AG04449 (cell line): ENCODE measurements at regions not wholly inside any gene's neighbourhood (a gene's known extent, or its start where the extent isn't known, plus 50 kb on each side); places are given as distances from the start of the nearest gene placed in this dataset.
A peak's percentile ranks its signal among the peaks of the same experiment; 100 is the strongest.

Experiments used
- CTCF ChIA-PET: fragments of 350-600 bp; formaldehyde crosslinking; extraction: SDS; loops from one replicate; lab custom pipeline; 2021; ENCODE audit warnings: antibody characterized with exemption; lab: Yijun Ruan, JAX
- POLR2A ChIA-PET: fragments of 400-600, 350-600 bp; formaldehyde crosslinking; extraction: SDS; loops from one replicate; lab custom pipeline; 2020; ENCODE audit warnings: antibody characterized with exemption, inconsistent platforms; lab: Yijun Ruan, JAX
- DNase-seq: peaks from one replicate; pipeline ENCODE4 v3.0.0-alpha.2; 2010; ENCODE audit warnings: low read depth, low spot score
- H3K4me3 ChIP-seq: 2 replicates; pipeline ENCODE4 v1.5.1; 2011; ENCODE audit warnings: low read depth, mild to moderate bottlenecking, control low read depth, low read length
- TF ChIP-seq, protein P1 (sequence below): IDR thresholded peaks from one replicate; pipeline ENCODE4 v1.5.1; 2011; ENCODE audit warnings: mild to moderate bottlenecking, moderate library complexity, low read length, control low read depth, inconsistent platforms; ENCODE audit not compliant: insufficient read depth; ENCODE audit errors: missing control alignments

DNA sequence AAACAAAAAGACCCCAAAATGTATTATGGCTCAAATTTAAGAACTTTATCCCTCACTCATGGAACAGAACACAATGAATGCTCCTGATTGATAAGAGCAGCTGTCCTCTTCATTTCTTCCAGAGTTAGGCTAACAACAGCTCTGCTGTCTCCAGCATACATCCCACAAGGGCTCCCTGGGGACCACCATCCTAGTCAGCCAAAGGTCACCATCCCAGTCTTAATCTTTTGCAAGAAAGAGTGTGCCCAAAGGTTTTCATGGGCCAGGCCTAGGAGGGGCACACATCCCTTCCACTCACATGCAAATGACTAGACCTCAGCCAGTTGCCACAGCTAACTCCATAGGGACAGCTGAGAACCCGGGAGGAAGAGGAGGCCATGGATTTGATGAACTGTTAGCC, 555.3 kb downstream of the BUD13 start:
- TF ChIP-seq, protein P1, sequence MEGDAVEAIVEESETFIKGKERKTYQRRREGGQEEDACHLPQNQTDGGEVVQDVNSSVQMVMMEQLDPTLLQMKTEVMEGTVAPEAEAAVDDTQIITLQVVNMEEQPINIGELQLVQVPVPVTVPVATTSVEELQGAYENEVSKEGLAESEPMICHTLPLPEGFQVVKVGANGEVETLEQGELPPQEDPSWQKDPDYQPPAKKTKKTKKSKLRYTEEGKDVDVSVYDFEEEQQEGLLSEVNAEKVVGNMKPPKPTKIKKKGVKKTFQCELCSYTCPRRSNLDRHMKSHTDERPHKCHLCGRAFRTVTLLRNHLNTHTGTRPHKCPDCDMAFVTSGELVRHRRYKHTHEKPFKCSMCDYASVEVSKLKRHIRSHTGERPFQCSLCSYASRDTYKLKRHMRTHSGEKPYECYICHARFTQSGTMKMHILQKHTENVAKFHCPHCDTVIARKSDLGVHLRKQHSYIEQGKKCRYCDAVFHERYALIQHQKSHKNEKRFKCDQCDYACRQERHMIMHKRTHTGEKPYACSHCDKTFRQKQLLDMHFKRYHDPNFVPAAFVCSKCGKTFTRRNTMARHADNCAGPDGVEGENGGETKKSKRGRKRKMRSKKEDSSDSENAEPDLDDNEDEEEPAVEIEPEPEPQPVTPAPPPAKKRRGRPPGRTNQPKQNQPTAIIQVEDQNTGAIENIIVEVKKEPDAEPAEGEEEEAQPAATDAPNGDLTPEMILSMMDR, result no peak
- POLR2A ChIA-PET, result no interaction called here
- no peak for DNase-seq
- CTCF ChIA-PET, result interaction anchor here (0.8 to 2.5 kb wide), 7 partner anchors 9 to 883 kb away, joined by 3 to 12 read pairs (median 4); no protein-coding TSS in a partner anchor
- H3K4me3 ChIP-seq, result no peak overlapping the region

DNA sequence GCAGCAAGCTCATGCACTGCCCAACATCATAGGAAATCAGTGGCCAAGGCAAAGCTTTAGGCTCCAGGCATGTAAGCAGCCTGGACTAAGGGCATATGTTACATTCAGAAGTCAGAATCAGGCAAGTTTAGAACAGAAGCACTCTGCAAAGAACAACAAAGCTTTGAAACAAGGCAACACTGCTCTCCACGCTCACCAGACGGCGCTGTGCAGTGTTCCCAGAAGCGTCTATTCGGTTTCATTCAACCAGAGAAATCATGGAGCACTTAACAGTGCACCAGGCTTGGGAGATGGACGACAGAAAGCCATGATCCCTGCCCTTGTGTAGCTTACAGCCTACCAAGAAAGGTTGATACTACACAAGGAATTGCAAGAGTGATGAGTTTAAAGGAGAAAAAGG, 555.8 kb downstream of the BUD13 start:
- ChIA-PET CTCF (interaction anchor here (0.8 to 3.7 kb wide), 8 partner anchors 8 to 883 kb away, joined by 3 to 24 read pairs (median 5); no protein-coding TSS in a partner anchor), POLR2A (no interaction called here)
- no peak for DNase-seq
- H3K4me3 ChIP-seq, result no peak overlapping the region
- TF ChIP-seq, protein P1, result peak; percentile 62

DNA sequence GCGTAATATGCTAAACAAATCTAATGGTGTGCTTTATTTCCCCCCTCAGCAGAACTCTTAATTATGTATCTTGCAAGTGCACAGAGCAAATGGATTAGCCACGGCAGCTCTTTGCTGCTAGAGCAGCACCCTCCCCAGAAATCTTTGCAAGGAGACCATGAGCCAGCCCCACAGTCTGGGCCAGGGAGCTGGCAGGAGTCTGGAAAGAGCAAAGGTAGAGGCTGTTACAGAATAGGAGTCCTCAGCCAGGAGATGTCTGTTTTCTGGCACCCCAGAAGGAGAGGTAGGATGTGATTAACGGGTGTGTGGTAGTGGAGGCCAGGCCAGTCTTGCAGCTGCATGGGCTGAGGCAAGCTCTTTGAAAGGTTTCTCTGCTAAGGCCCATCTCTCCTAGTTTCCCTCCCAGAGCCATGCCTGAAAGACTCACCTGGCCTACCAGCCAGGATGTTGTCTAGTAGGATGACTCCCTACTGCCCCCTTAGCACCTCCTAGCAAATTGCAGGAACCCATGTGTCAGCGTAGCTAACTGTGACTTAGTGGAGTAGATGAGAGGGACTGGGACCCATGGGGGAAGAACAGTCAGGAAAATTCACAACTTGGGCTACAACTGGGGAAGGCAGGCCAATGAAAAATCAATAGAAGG, 557.2 kb downstream of the BUD13 start:
- TF ChIP-seq, protein P1, result no peak
- POLR2A ChIA-PET, result no interaction called here
- DNase-seq, result no peak
- CTCF ChIA-PET, result interaction anchor here (1.0 to 3.7 kb wide), 4 partner anchors 9 to 476 kb away, joined by 3 to 24 read pairs (median 12); no protein-coding TSS in a partner anchor
- no peak overlapping the region for H3K4me3 ChIP-seq

DNA sequence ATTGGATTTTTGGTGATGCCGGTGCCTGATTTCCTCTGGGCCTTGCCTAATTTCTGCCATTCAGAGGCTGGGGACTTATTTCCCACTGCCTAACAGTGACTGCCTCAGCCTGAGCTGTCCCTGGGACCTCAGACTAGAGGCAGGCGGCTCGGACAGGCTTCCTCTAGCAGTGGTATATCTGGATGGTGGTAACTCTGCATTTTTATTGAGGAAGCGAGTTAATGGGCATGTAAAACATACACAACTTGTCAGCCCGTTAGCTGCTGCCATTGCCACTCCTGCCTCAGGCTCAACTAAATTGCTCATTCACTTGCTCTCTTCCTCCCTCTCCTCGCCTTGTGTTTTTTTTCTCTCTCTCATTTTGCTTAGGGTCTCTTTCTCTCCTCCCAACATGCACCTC, 561.6 kb downstream of the BUD13 start:
- TF ChIP-seq, protein P1, result no peak
- ChIA-PET POLR2A (no interaction called here), CTCF (interaction anchor here (2.2 kb wide), 1 partner anchor 13 kb away, joined by 5 read pairs; no protein-coding TSS in a partner anchor)
- H3K4me3 ChIP-seq, result no peak overlapping the region
- no peak for DNase-seq

DNA sequence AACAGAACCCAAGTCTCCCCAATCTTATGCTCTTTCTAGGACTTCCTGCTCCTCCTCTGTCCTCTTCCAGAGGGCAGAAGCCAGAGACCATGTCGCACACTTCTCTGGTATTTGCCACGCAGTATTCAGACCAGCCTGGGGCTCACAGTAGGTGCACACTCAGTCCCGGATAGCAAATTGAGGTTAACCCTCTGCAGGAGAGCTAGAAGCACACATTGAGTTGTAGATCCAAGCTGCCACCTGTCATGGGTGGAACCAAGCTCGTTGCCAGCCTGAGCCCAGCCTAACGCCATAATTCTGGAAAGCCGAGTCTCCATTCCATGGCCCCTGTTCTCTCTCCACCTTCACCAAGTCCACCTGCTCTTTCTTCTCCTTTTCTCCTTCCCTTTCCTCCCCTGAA, 562.1 kb downstream of the BUD13 start:
- DNase-seq, result no peak
- CTCF ChIA-PET, result interaction anchor here (2.2 kb wide), 1 partner anchor 13 kb away, joined by 5 read pairs; no protein-coding TSS in a partner anchor
- POLR2A ChIA-PET, result no interaction called here
- TF ChIP-seq, protein P1, result no peak
- no peak overlapping the region for H3K4me3 ChIP-seq

DNA sequence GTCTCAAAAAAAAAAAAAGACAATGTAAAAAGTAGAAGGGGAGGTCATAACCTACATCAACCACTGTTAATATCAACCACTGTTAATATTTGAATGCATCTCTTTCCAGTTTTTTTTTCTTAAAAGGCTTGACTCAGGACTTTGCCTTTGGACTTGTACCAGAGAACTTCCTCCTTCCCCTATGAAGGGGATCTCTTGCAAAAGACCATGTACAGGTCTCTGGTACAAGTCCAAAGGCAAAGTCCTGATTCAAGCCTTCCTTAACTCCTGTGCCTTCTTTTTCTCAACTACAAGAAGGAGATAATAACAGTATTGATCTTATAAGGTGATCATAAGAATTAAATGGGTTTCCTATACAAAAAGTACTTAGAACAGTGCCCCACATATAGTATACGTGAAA, 563.5 kb downstream of the BUD13 start:
- ChIA-PET POLR2A (no interaction called here), CTCF (no interaction called here)
- DNase-seq, result no peak
- no peak overlapping the region for H3K4me3 ChIP-seq
- TF ChIP-seq, protein P1, result no peak
